ENCODE measurements at regions not wholly inside any gene's neighbourhood (a gene's known extent, or its start where the extent isn't known, plus 50 kb on each side); places are given as distances from the start of the nearest gene placed in this dataset.
A peak's percentile ranks its signal among the peaks of the same experiment; 100 is the strongest.

GRCh38 chr4:121510341-121510874 is 129.6 kb upstream of the QRFPR start:
- Histone ChIP-seq H3K4me2 (no peak overlapping the region), H3K27ac (no peak overlapping the region), H3K36me3 (replicated peaks; ENCODE audit: insufficient read depth, low read depth) (no peaks in the 10 kb centered on the region), H3K9me2 (replicated peaks; ENCODE audit: insufficient read depth) (no peaks in the 10 kb centered on the region), H4K20me1 (ENCODE audit: insufficient read depth, poor library complexity, severe bottlenecking) (no peaks in the 10 kb centered on the region), H3K4me3 (no peak overlapping the region), H3K9me3 (ENCODE audit: low read depth) (no peaks in the 10 kb centered on the region), H3K4me1 (ENCODE audit: insufficient read depth) (no peaks in the 10 kb centered on the region), H3K27me3 (no peaks in the 10 kb centered on the region), H3K79me2 (no peaks in the 10 kb centered on the region), H2AFZ (no peak overlapping the region)
- WGBS (ENCODE audit: low lambda C conversion rate, missing lambda C conversion rate) = 86% methylated on average over 2 of the region's 2 CpGs
- no peak for TF ChIP-seq EZH2phosphoT487 (IDR thresholded peaks at IDR 0.05; ENCODE audit: low read depth, severe bottlenecking, unreplicated experiment)
- TF ChIP-seq EZH2 (IDR thresholded peaks at IDR 0.05; ENCODE audit: borderline replicate concordance) = no peak
- TF ChIP-seq CTCF (IDR thresholded peaks at IDR 0.05; ENCODE audit: poor library complexity) = no peak
- no peak for DNase-seq (ENCODE audit: low spot score)

GRCh38 chr4:121485190-121485804 is 104.5 kb upstream of the QRFPR start:
- H3K27me3 ChIP-seq = no peaks in the 10 kb centered on the region
- no peak overlapping the region for H3K27ac ChIP-seq
- H2AFZ ChIP-seq = no peak overlapping the region
- no peaks in the 10 kb centered on the region for H3K9me3 ChIP-seq (ENCODE audit: low read depth)
- no peak for TF ChIP-seq EZH2phosphoT487 (IDR thresholded peaks at IDR 0.05; ENCODE audit: low read depth, severe bottlenecking, unreplicated experiment)
- no peak for TF ChIP-seq EZH2 (IDR thresholded peaks at IDR 0.05; ENCODE audit: borderline replicate concordance)
- TF ChIP-seq CTCF (IDR thresholded peaks at IDR 0.05; ENCODE audit: poor library complexity) = no peak
- no peaks in the 10 kb centered on the region for H3K79me2 ChIP-seq
- no peak overlapping the region for H3K4me2 ChIP-seq
- no peak overlapping the region for H3K4me3 ChIP-seq
- no peaks in the 10 kb centered on the region for H3K9me2 ChIP-seq (replicated peaks; ENCODE audit: insufficient read depth)
- no peak for DNase-seq (ENCODE audit: low spot score)
- no peaks in the 10 kb centered on the region for H4K20me1 ChIP-seq (ENCODE audit: insufficient read depth, poor library complexity, severe bottlenecking)
- no peaks in the 10 kb centered on the region for H3K36me3 ChIP-seq (replicated peaks; ENCODE audit: insufficient read depth, low read depth)
- no peaks in the 10 kb centered on the region for H3K4me1 ChIP-seq (ENCODE audit: insufficient read depth)
- WGBS (ENCODE audit: low lambda C conversion rate, missing lambda C conversion rate) = 93% methylated on average over 4 of the region's 4 CpGs

GRCh38 chr4:121484633-121485032 is 103.8 kb upstream of the QRFPR start:
- H3K27ac ChIP-seq = no peak overlapping the region
- no peak for TF ChIP-seq EZH2 (IDR thresholded peaks at IDR 0.05; ENCODE audit: borderline replicate concordance)
- TF ChIP-seq CTCF (IDR thresholded peaks at IDR 0.05; ENCODE audit: poor library complexity) = peak; percentile 45
- TF ChIP-seq EZH2phosphoT487 (IDR thresholded peaks at IDR 0.05; ENCODE audit: low read depth, severe bottlenecking, unreplicated experiment) = no peak
- H3K36me3 ChIP-seq (replicated peaks; ENCODE audit: insufficient read depth, low read depth) = no peaks in the 10 kb centered on the region
- H3K9me2 ChIP-seq (replicated peaks; ENCODE audit: insufficient read depth) = no peaks in the 10 kb centered on the region
- peak; percentile 73 for DNase-seq (ENCODE audit: low spot score)
- no peak overlapping the region for H3K4me3 ChIP-seq
- no peaks in the 10 kb centered on the region for H3K9me3 ChIP-seq (ENCODE audit: low read depth)
- no peaks in the 10 kb centered on the region for H3K4me1 ChIP-seq (ENCODE audit: insufficient read depth)
- H3K79me2 ChIP-seq = no peaks in the 10 kb centered on the region
- 0% methylated on average over 1 of the region's 1 CpG for WGBS (ENCODE audit: low lambda C conversion rate, missing lambda C conversion rate)
- H4K20me1 ChIP-seq (ENCODE audit: insufficient read depth, poor library complexity, severe bottlenecking) = no peaks in the 10 kb centered on the region
- H2AFZ ChIP-seq = no peak overlapping the region
- no peaks in the 10 kb centered on the region for H3K27me3 ChIP-seq
- no peak overlapping the region for H3K4me2 ChIP-seq
